Astrocyte of the cerebellum (primary cell): ENCODE measurements at regions not wholly inside any gene's neighbourhood (a gene's known extent, or its start where the extent isn't known, plus 50 kb on each side); places are given as distances from the start of the nearest gene placed in this dataset.

ENCODE experiments used
- DNase-seq: peaks from one replicate; pipeline ENCODE4 v3.0.0-alpha.2; 2011; ENCODE audit warnings: low read depth
- H3K4me3 ChIP-seq: 2 replicates; pipeline ENCODE4 v1.5.1; 2011; ENCODE audit warnings: mild to moderate bottlenecking, low read depth, low read length, moderate library complexity
- CTCF ChIP-seq: IDR thresholded peaks from 2 replicates; pipeline ENCODE4 v1.5.1; 2012; ENCODE audit warnings: low read length, low read depth, moderate library complexity, mild to moderate bottlenecking; ENCODE audit errors: missing control alignments
- in situ Hi-C: cut with HindIII; loops from 2 replicates; pipeline ENCODE4 v1.10.0; 2017; ENCODE audit warnings: low sequenced_read_pairs

GRCh38 chr11:11045156-11045930 is 187.5 kb upstream of the ZBED5 start:
- no peak for TF ChIP-seq CTCF
- DNase-seq = no peak
- in situ Hi-C loops = no loop called here

GRCh38 chr11:11044137-11044855 is 186.4 kb upstream of the ZBED5 start:
- no peak for DNase-seq
- in situ Hi-C loops = no loop called here
- TF ChIP-seq CTCF = no peak
- H3K4me3 ChIP-seq = no peak overlapping the region

More at GRCh38 chr11:11045156-11045930, 187.5 kb upstream of the ZBED5 start:
- no peak overlapping the region for H3K4me3 ChIP-seq

- in situ Hi-C loops = no loop called here
- no peak for TF ChIP-seq CTCF
- H3K4me3 ChIP-seq = no peak overlapping the region
- DNase-seq = no peak
Measured at GRCh38 chr11:11043721-11044120, 185.9 kb upstream of the ZBED5 start.

- in situ Hi-C loops = loop anchor here (5.0 kb wide), 1 partner anchor 748 kb away; no protein-coding TSS in a partner anchor
- H3K4me3 ChIP-seq = no peak overlapping the region
- no peak for DNase-seq
- TF ChIP-seq CTCF = no peak
Measured at GRCh38 chr11:11039208-11039965, 181.5 kb upstream of the ZBED5 start.

GRCh38 chr11:11038782-11039181 is 180.9 kb upstream of the ZBED5 start:
- DNase-seq = no peak

More at GRCh38 chr11:11038782-11039181, 180.9 kb upstream of the ZBED5 start:
- in situ Hi-C loops = loop anchor here (5.0 kb wide), 1 partner anchor 749 kb away; no protein-coding TSS in a partner anchor
- TF ChIP-seq CTCF = no peak
- H3K4me3 ChIP-seq = no peak overlapping the region
